ENCODE measurements at regions not wholly inside any gene's neighbourhood (a gene's known extent, or its start where the extent isn't known, plus 50 kb on each side); places are given as distances from the start of the nearest gene placed in this dataset.

- TF ChIP-seq RFX5 (IDR thresholded peaks at IDR 0.05; ENCODE audit: low read depth, low read length) = no peak
- TF ChIP-seq, protein P1, sequence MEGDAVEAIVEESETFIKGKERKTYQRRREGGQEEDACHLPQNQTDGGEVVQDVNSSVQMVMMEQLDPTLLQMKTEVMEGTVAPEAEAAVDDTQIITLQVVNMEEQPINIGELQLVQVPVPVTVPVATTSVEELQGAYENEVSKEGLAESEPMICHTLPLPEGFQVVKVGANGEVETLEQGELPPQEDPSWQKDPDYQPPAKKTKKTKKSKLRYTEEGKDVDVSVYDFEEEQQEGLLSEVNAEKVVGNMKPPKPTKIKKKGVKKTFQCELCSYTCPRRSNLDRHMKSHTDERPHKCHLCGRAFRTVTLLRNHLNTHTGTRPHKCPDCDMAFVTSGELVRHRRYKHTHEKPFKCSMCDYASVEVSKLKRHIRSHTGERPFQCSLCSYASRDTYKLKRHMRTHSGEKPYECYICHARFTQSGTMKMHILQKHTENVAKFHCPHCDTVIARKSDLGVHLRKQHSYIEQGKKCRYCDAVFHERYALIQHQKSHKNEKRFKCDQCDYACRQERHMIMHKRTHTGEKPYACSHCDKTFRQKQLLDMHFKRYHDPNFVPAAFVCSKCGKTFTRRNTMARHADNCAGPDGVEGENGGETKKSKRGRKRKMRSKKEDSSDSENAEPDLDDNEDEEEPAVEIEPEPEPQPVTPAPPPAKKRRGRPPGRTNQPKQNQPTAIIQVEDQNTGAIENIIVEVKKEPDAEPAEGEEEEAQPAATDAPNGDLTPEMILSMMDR (conservative IDR thresholded peaks at IDR 0.05; ENCODE audit: low read depth, low read length) = no peak
- TF ChIP-seq, protein P2, sequence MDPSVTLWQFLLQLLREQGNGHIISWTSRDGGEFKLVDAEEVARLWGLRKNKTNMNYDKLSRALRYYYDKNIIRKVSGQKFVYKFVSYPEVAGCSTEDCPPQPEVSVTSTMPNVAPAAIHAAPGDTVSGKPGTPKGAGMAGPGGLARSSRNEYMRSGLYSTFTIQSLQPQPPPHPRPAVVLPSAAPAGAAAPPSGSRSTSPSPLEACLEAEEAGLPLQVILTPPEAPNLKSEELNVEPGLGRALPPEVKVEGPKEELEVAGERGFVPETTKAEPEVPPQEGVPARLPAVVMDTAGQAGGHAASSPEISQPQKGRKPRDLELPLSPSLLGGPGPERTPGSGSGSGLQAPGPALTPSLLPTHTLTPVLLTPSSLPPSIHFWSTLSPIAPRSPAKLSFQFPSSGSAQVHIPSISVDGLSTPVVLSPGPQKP (IDR thresholded peaks at IDR 0.05; ENCODE audit: borderline replicate concordance, low read depth, low read length) = no peak
- TF ChIP-seq POLR2A (IDR thresholded peaks at IDR 0.05; ENCODE audit: low read depth, low read length) = no peak
- TF ChIP-seq CEBPB (IDR thresholded peaks at IDR 0.05; ENCODE audit: low read depth, low read length) = peak; percentile 80
- TF ChIP-seq SMC3 (IDR thresholded peaks at IDR 0.05; ENCODE audit: low read depth, low read length) = no peak
- no peak for TF ChIP-seq RAD21 (IDR thresholded peaks at IDR 0.05; ENCODE audit: low read length)
These were observed 68.9 kb upstream of the KCNQ5 start for GRCh38 chr6:72552938-72553337.
